ENCODE measurements at regions not wholly inside any gene's neighbourhood (a gene's known extent, or its start where the extent isn't known, plus 50 kb on each side); places are given as distances from the start of the nearest gene placed in this dataset.

DNA sequence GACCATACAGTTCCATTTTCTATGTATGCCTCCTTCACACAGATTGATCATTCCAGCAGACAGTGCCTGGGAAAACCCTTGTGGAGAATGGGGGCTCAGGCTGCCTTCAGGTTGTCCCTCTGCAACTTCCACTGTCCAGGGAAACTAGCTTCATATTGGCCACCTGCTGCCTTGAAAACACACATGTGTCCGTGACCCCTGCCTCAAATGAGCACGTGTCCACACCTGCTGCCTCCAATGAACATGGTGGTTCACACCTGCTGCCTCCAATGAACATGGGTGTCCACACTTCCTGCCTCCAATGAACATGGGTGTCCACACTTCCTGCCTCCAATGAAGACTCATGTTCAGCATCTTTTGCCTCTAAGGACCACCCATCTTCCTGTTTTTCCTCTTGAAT, 185.4 kb upstream of the ADCY2 start:
- Histone ChIP-seq H3K27ac (replicated peaks) (no peak overlapping the region), H3K27me3 (ENCODE audit: insufficient read depth, poor library complexity, severe bottlenecking) (no peaks in the 10 kb centered on the region), H3K4me3 (replicated peaks; ENCODE audit: insufficient read depth, low read length) (no peak overlapping the region)
- no peak for DNase-seq (ENCODE audit: low read depth in 1 of 2, low spot score in 1 of 2)
- TF ChIP-seq SPI1 (IDR thresholded peaks at IDR 0.05; ENCODE audit: borderline replicate concordance, low read depth), result peak; percentile 22; the same call in 1 of the 2 replicates
- TF ChIP-seq, protein P1, sequence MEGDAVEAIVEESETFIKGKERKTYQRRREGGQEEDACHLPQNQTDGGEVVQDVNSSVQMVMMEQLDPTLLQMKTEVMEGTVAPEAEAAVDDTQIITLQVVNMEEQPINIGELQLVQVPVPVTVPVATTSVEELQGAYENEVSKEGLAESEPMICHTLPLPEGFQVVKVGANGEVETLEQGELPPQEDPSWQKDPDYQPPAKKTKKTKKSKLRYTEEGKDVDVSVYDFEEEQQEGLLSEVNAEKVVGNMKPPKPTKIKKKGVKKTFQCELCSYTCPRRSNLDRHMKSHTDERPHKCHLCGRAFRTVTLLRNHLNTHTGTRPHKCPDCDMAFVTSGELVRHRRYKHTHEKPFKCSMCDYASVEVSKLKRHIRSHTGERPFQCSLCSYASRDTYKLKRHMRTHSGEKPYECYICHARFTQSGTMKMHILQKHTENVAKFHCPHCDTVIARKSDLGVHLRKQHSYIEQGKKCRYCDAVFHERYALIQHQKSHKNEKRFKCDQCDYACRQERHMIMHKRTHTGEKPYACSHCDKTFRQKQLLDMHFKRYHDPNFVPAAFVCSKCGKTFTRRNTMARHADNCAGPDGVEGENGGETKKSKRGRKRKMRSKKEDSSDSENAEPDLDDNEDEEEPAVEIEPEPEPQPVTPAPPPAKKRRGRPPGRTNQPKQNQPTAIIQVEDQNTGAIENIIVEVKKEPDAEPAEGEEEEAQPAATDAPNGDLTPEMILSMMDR (IDR thresholded peaks at IDR 0.05; ENCODE audit: insufficient read depth, low read length), result no peak

- H3K27me3 ChIP-seq (ENCODE audit: insufficient read depth, poor library complexity, severe bottlenecking), result no peaks in the 10 kb centered on the region
- no peak for DNase-seq (ENCODE audit: low read depth in 1 of 2, low spot score in 1 of 2)
- H3K4me3 ChIP-seq (replicated peaks; ENCODE audit: insufficient read depth, low read length), result no peak overlapping the region
- TF ChIP-seq SPI1 (IDR thresholded peaks at IDR 0.05; ENCODE audit: borderline replicate concordance, low read depth) (no peak), POLR2AphosphoS5 (IDR thresholded peaks at IDR 0.05; ENCODE audit: low read depth) (no peak), GABPA (IDR thresholded peaks at IDR 0.05; ENCODE audit: low read depth) (no peak)
- TF ChIP-seq, protein P2, sequence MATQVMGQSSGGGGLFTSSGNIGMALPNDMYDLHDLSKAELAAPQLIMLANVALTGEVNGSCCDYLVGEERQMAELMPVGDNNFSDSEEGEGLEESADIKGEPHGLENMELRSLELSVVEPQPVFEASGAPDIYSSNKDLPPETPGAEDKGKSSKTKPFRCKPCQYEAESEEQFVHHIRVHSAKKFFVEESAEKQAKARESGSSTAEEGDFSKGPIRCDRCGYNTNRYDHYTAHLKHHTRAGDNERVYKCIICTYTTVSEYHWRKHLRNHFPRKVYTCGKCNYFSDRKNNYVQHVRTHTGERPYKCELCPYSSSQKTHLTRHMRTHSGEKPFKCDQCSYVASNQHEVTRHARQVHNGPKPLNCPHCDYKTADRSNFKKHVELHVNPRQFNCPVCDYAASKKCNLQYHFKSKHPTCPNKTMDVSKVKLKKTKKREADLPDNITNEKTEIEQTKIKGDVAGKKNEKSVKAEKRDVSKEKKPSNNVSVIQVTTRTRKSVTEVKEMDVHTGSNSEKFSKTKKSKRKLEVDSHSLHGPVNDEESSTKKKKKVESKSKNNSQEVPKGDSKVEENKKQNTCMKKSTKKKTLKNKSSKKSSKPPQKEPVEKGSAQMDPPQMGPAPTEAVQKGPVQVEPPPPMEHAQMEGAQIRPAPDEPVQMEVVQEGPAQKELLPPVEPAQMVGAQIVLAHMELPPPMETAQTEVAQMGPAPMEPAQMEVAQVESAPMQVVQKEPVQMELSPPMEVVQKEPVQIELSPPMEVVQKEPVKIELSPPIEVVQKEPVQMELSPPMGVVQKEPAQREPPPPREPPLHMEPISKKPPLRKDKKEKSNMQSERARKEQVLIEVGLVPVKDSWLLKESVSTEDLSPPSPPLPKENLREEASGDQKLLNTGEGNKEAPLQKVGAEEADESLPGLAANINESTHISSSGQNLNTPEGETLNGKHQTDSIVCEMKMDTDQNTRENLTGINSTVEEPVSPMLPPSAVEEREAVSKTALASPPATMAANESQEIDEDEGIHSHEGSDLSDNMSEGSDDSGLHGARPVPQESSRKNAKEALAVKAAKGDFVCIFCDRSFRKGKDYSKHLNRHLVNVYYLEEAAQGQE (IDR thresholded peaks at IDR 0.05; ENCODE audit: insufficient replicate concordance, low read depth), result no peak
- TF ChIP-seq, protein P1 (IDR thresholded peaks at IDR 0.05; ENCODE audit: insufficient read depth, low read length), result no peak
- H3K27ac ChIP-seq (replicated peaks), result no peak overlapping the region
These were observed 182.4 kb upstream of the ADCY2 start for GRCh38 chr5:7213525-7213924.

DNA sequence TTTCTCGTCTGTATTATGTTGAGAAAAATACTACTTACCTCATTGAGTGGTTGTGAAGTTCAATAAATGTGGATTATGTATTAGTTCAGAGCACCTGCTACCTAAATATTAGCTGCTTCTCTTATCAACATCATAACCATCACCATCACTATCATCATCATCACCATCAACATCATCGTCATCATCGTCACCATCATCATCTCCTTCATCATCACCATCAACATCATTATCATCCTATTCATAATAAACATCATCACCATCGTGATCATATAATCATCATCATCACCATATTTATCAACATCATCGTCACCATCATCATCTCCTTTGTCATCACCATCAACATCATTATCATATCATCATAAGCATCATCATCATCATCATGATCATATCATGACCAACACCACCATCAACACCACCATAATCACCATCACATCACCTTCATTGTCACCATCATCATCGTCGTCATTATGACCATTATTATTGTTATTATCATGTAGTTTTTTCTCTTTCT, 181.0 kb upstream of the ADCY2 start:
- Histone ChIP-seq H3K4me3 (replicated peaks; ENCODE audit: insufficient read depth, low read length) (no peak overlapping the region), H3K27ac (replicated peaks) (no peak overlapping the region), H3K27me3 (ENCODE audit: insufficient read depth, poor library complexity, severe bottlenecking) (no peaks in the 10 kb centered on the region)
- no peak for DNase-seq (ENCODE audit: low read depth in 1 of 2, low spot score in 1 of 2)
- TF ChIP-seq POLR2AphosphoS5 (IDR thresholded peaks at IDR 0.05; ENCODE audit: low read depth), result no peak
- TF ChIP-seq GABPA (IDR thresholded peaks at IDR 0.05; ENCODE audit: low read depth), result no peak
- TF ChIP-seq SPI1 (IDR thresholded peaks at IDR 0.05; ENCODE audit: borderline replicate concordance, low read depth), result no peak
- TF ChIP-seq, protein P1 (IDR thresholded peaks at IDR 0.05; ENCODE audit: insufficient read depth, low read length), result no peak
- TF ChIP-seq, protein P2 (IDR thresholded peaks at IDR 0.05; ENCODE audit: insufficient replicate concordance, low read depth), result no peak

DNA sequence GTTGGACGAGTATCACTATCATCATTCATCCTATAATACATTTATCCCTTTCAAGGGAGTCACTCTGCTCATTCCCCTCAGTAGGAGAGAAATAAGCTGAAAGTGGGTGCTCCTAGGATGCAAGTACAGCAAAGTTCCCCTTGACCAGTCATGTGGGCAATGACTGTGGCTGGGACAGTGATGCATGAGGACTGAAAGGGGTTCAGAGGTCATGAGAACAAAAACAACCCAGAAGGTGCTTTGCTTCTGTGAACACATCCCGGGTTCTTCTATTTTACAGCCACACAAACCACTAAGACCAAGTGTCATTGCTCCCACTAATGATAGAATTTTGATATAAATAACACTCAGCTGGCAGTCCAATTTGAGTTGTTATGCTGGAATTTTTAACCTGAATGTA, 177.8 kb upstream of the ADCY2 start:
- no peak overlapping the region for H3K27ac ChIP-seq (replicated peaks)
- H3K27me3 ChIP-seq (ENCODE audit: insufficient read depth, poor library complexity, severe bottlenecking), result no peaks in the 10 kb centered on the region
- no peak for DNase-seq (ENCODE audit: low read depth in 1 of 2, low spot score in 1 of 2)
- H3K4me3 ChIP-seq (replicated peaks; ENCODE audit: insufficient read depth, low read length), result no peak overlapping the region
- TF ChIP-seq GABPA (IDR thresholded peaks at IDR 0.05; ENCODE audit: low read depth) (no peak), SPI1 (IDR thresholded peaks at IDR 0.05; ENCODE audit: borderline replicate concordance, low read depth) (no peak), POLR2AphosphoS5 (IDR thresholded peaks at IDR 0.05; ENCODE audit: low read depth) (no peak)
- TF ChIP-seq, protein P2 (IDR thresholded peaks at IDR 0.05; ENCODE audit: insufficient replicate concordance, low read depth), result no peak
- TF ChIP-seq, protein P1 (IDR thresholded peaks at IDR 0.05; ENCODE audit: insufficient read depth, low read length), result no peak
